ENCODE measurements at regions not wholly inside any gene's neighbourhood (a gene's known extent, or its start where the extent isn't known, plus 50 kb on each side); places are given as distances from the start of the nearest gene placed in this dataset.

DNA sequence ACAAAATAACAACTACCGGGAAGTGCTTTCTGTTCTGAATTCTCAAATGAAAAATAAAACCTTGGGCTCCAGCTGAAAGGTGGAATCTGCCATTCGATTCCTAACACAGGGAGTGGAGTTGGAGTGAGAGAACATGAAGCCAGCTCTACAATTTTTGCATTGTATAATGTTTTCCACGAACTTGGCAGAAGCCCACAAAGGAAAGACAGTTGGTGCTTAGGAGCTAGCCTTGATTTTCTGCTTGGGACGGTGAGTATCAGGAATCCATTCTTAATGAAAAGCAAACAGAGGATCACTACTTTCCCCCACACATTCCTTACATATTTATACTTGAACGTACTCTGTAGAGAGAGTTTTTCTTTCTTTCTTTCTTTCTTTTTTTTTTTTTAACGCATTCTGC lies 74.2 kb upstream of the FBXL7 start:
- CTCF ChIA-PET = no interaction called here
- no peaks in the 10 kb centered on the region for H3K27me3 ChIP-seq (ENCODE audit: insufficient read depth)

GRCh38 chr5:15424769-15425168 lies 75.2 kb upstream of the FBXL7 start:
- POLR2A ChIA-PET = no interaction called here
- no peaks in the 10 kb centered on the region for H3K4me1 ChIP-seq (ENCODE audit: control insufficient read depth in 1 of 2, insufficient read depth in 2 of 2, low read depth in 1 of 2, low read length in 1 of 2)
- H3K4me3 ChIP-seq (ENCODE audit: low read depth in 2 of 2, low read length in 1 of 2) = no peak overlapping the region
- DNase-seq = no peak
- 33% methylated on average over 3 of the region's 3 CpGs for WGBS (ENCODE audit: low lambda C conversion rate)
- no peaks in the 10 kb centered on the region for H3K79me2 ChIP-seq (ENCODE audit: insufficient read depth)
- H3K9ac ChIP-seq = no peak overlapping the region
- no peaks in the 10 kb centered on the region for H3K9me3 ChIP-seq
- no peak overlapping the region for H3K27ac ChIP-seq (ENCODE audit: low read depth in 2 of 2, low read length in 1 of 2)
- H3F3A ChIP-seq (replicated peaks; ENCODE audit: insufficient read depth) = no peaks in the 10 kb centered on the region
- no peak overlapping the region for H2AFZ ChIP-seq (ENCODE audit: low read depth)
- no peaks in the 10 kb centered on the region for H3K36me3 ChIP-seq (replicated peaks in 1 of 2; ENCODE audit: control insufficient read depth in 1 of 2, insufficient read depth in 2 of 2, low read length in 1 of 2)
- CTCF ChIA-PET = no interaction called here
- no peaks in the 10 kb centered on the region for H3K27me3 ChIP-seq (ENCODE audit: insufficient read depth)
- no peaks in the 10 kb centered on the region for H3K9me2 ChIP-seq
- no peak overlapping the region for H3K4me2 ChIP-seq
- H4K20me1 ChIP-seq (ENCODE audit: insufficient read depth) = no peaks in the 10 kb centered on the region
- TF ChIP-seq EZH2phosphoT487 (IDR thresholded peaks at IDR 0.05; ENCODE audit: borderline replicate concordance, low read depth) (no peak), TAF1 (IDR thresholded peaks at IDR 0.05; ENCODE audit: borderline replicate concordance, low read depth, low read length) (no peak), REST (IDR thresholded peaks at IDR 0.05; ENCODE audit: low read depth, low read length) (no peak), NFIC (IDR thresholded peaks at IDR 0.05; ENCODE audit: borderline replicate concordance) (no peak), GATA2 (CRISPR knock-in tag; IDR thresholded peaks at IDR 0.05) (no peak), GABPA (IDR thresholded peaks at IDR 0.05; ENCODE audit: low read depth) (no peak), RXRA (IDR thresholded peaks at IDR 0.05; ENCODE audit: borderline replicate concordance, low read depth) (no peak), SIN3A (IDR thresholded peaks at IDR 0.05; ENCODE audit: borderline replicate concordance, low read depth, low read length) (no peak)
- TF ChIP-seq, protein P1, sequence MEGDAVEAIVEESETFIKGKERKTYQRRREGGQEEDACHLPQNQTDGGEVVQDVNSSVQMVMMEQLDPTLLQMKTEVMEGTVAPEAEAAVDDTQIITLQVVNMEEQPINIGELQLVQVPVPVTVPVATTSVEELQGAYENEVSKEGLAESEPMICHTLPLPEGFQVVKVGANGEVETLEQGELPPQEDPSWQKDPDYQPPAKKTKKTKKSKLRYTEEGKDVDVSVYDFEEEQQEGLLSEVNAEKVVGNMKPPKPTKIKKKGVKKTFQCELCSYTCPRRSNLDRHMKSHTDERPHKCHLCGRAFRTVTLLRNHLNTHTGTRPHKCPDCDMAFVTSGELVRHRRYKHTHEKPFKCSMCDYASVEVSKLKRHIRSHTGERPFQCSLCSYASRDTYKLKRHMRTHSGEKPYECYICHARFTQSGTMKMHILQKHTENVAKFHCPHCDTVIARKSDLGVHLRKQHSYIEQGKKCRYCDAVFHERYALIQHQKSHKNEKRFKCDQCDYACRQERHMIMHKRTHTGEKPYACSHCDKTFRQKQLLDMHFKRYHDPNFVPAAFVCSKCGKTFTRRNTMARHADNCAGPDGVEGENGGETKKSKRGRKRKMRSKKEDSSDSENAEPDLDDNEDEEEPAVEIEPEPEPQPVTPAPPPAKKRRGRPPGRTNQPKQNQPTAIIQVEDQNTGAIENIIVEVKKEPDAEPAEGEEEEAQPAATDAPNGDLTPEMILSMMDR (IDR thresholded peaks at IDR 0.05) = no peak

More for the DNA sequence above, 74.2 kb upstream of the FBXL7 start:
- POLR2A ChIA-PET = no interaction called here
- Histone ChIP-seq H3K36me3 (replicated peaks in 1 of 2; ENCODE audit: control insufficient read depth in 1 of 2, insufficient read depth in 2 of 2, low read length in 1 of 2) (no peaks in the 10 kb centered on the region), H2AFZ (ENCODE audit: low read depth) (no peak overlapping the region), H3K27ac (ENCODE audit: low read depth in 2 of 2, low read length in 1 of 2) (no peak overlapping the region), H3K4me1 (ENCODE audit: control insufficient read depth in 1 of 2, insufficient read depth in 2 of 2, low read depth in 1 of 2, low read length in 1 of 2) (no peaks in the 10 kb centered on the region), H3K9me2 (no peaks in the 10 kb centered on the region), H3F3A (replicated peaks; ENCODE audit: insufficient read depth) (no peaks in the 10 kb centered on the region), H3K4me3 (ENCODE audit: low read depth in 2 of 2, low read length in 1 of 2) (no peak overlapping the region), H4K20me1 (ENCODE audit: insufficient read depth) (no peaks in the 10 kb centered on the region), H3K79me2 (ENCODE audit: insufficient read depth) (no peaks in the 10 kb centered on the region), H3K9me3 (no peaks in the 10 kb centered on the region), H3K9ac (no peak overlapping the region), H3K4me2 (no peak overlapping the region)
- 38% methylated on average over 6 of the region's 6 CpGs for WGBS (ENCODE audit: low lambda C conversion rate)
- no peak for DNase-seq
- no peak for TF ChIP-seq EP300 (IDR thresholded peaks at IDR 0.05; ENCODE audit: borderline replicate concordance in 1 of 2, low read depth in 1 of 2, low read length in 1 of 2)
- no peak for TF ChIP-seq JUND (IDR thresholded peaks at IDR 0.05)
- no peak for TF ChIP-seq FOXM1 (IDR thresholded peaks at IDR 0.05; ENCODE audit: low read depth)
- no peak for TF ChIP-seq RCOR1 (IDR thresholded peaks at IDR 0.05; ENCODE audit: low read length)
- TF ChIP-seq NFIC (IDR thresholded peaks at IDR 0.05; ENCODE audit: borderline replicate concordance) = no peak

Data from SK-N-SH (cell line).